Psoas muscle (tissue), 7 donors: ENCODE measurements at regions not wholly inside any gene's neighbourhood (a gene's known extent, or its start where the extent isn't known, plus 50 kb on each side); places are given as distances from the start of the nearest gene placed in this dataset.

Experiments used
- ATAC-seq, 4 donors: fragments of 200-7000 bp; cut with Tn5 transposase; one replicate each; pipeline ENCODE4 v1.9.1; 2020; ENCODE audit warnings: moderate library complexity in 3 of 4, mild to moderate bottlenecking in 2 of 4
- DNase-seq, 2 donors: peaks; one replicate each; pipeline ENCODE4 v3.0.0-alpha.2; 2020
- H3K27ac ChIP-seq: fragments of 200-600 bp; one replicate; pipeline ENCODE4 v1.8.0; 2022
- H3K27me3 ChIP-seq, 3 donors: fragments of 200-600 bp in 1 of 3; one replicate each; pipeline versions ENCODE4 v1.6.1 to v1.8.0; 2013 to 2022; ENCODE audit warnings: low read length in 2 of 3, mild to moderate bottlenecking in 2 of 3, moderate library complexity in 1 of 3; ENCODE audit not compliant: insufficient read depth in 3 of 3
- H3K36me3 ChIP-seq, 2 donors: fragments of 200-600 bp in 1 of 2; one replicate each; pipeline versions ENCODE4 v1.6.1 to v1.8.0; 2013 to 2022; ENCODE audit warnings: low read depth in 1 of 2, mild to moderate bottlenecking in 1 of 2, moderate library complexity in 1 of 2; ENCODE audit not compliant: insufficient read depth in 1 of 2
- H3K4me1 ChIP-seq: fragments of 200-600 bp; one replicate; pipeline ENCODE4 v1.8.0; 2022
- H3K4me3 ChIP-seq: fragments of 200-600 bp; one replicate; pipeline ENCODE4 v1.8.0; 2022; ENCODE audit warnings: mild to moderate bottlenecking
- H3K9me3 ChIP-seq: fragments of 200-600 bp; one replicate; pipeline ENCODE4 v1.8.0; 2022
- CTCF ChIP-seq: fragments of 200-600 bp; IDR thresholded peaks from one replicate; pipeline ENCODE4 v1.8.0; 2022; ENCODE audit warnings: antibody characterized with exemption
- WGBS, 3 donors: extraction: QIAGEN DNeasy Blood & Tissue Kit; methylation state at CpG; one replicate each; pipeline versions ENCODE4 v1.1.6 to v1.1.7; 2013; 5-methylcytosine and 5-hydroxymethylcytosine counted together
- intact Hi-C, 2 donors: fragments of 100-400 bp; cut with DNase I; formaldehyde crosslinking; loops; one replicate each; pipeline versions ENCODE4 v1.11.0 to v1.14.2; 2022
- donor health status: healthy with polysubstance abuse.
- donor health status: DM: no; HTN: no; CAD: no; lungs with moderate emphysema.
- donor health status: Bipolar disorder and iron deficiency.
- donor health status: healthy.
- donor health status: DM: yes; HTN: yes; CAD: no.
- donor health status: DM: no; HTN: no; CAD: no.
- donor health status: DM: yes; HTN: yes; CAD: no.

GRCh38 chr20:11245431-11245830 is 571.6 kb upstream of the JAG1 start:
- H3K9me3 ChIP-seq = no peaks in the 10 kb centered on the region
- H3K36me3 ChIP-seq = no peaks in the 10 kb centered on the region
- intact Hi-C loops = no loop called here
- peaks cover 0 to 2% (median 0%) of the 10 kb centered on the region in 3 donors for H3K27me3 ChIP-seq
- H3K4me3 ChIP-seq = no peak overlapping the region
- TF ChIP-seq CTCF = no peak
- no peaks in the 10 kb centered on the region for H3K4me1 ChIP-seq
- no peak for DNase-seq
- H3K27ac ChIP-seq = no peak overlapping the region
- ATAC-seq = no peak

- Histone ChIP-seq H3K27ac (no peak overlapping the region), H3K4me1 (no peaks in the 10 kb centered on the region), H3K27me3 (peaks cover 0 to 2% (median 0%) of the 10 kb centered on the region in 3 donors), H3K9me3 (no peaks in the 10 kb centered on the region), H3K4me3 (no peak overlapping the region), H3K36me3 (no peaks in the 10 kb centered on the region)
- intact Hi-C loops = no loop called here
- ATAC-seq (no peak), DNase-seq (no peak)
- no peak for TF ChIP-seq CTCF
- WGBS, 3 donors = 81 to 90% (median 88%) methylated on average over 5 of the region's 5 CpGs
These were observed 572.5 kb upstream of the JAG1 start for GRCh38 chr20:11246251-11246775.

- TF ChIP-seq CTCF = no peak
- Histone ChIP-seq H3K4me3 (no peak overlapping the region), H3K27me3 (peaks cover 0 to 2% (median 0%) of the 10 kb centered on the region in 3 donors), H3K9me3 (no peaks in the 10 kb centered on the region), H3K36me3 (no peaks in the 10 kb centered on the region), H3K27ac (no peak overlapping the region), H3K4me1 (no peaks in the 10 kb centered on the region)
- ATAC-seq (no peak), DNase-seq (no peak)
- intact Hi-C loops = no loop called here
- 83 to 94% (median 91%) methylated on average over 11 of the region's 11 CpGs for WGBS, 3 donors
These were observed 573.5 kb upstream of the JAG1 start for GRCh38 chr20:11247046-11248010.

- no peak for DNase-seq
- Histone ChIP-seq H3K9me3 (no peaks in the 10 kb centered on the region), H3K4me3 (no peak overlapping the region), H3K4me1 (no peaks in the 10 kb centered on the region), H3K27me3 (peaks cover 0 to 2% (median 0%) of the 10 kb centered on the region in 3 donors), H3K36me3 (no peaks in the 10 kb centered on the region), H3K27ac (no peak overlapping the region)
- intact Hi-C loops = no loop called here
- ATAC-seq = no peak
- WGBS, 3 donors = 62 to 73% (median 72%) methylated on average over 3 of the region's 3 CpGs
- TF ChIP-seq CTCF = no peak
These were observed 574.2 kb upstream of the JAG1 start for GRCh38 chr20:11248011-11248409.
